ENCODE measurements at regions not wholly inside any gene's neighbourhood (a gene's known extent, or its start where the extent isn't known, plus 50 kb on each side); places are given as distances from the start of the nearest gene placed in this dataset.

DNA sequence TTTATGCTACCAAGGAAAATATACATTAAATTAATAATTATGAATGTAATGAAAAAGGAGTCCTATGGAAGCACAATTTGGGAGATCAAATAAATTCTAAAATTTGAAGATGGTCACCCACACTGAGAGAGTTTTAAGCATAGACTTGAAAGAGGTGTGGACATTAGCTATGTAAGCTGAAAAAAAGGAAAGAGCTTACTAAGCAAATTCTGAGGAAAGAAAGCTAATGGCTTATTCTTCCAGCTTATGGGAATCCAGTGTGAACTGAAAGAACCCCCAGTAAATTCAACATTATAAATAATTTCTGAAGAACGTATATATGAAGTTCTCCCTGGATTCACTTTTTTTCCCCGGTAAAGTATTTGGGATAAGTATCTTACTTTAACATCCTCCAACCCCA, 78.2 kb upstream of the GUCY1A1 start:
- TF ChIP-seq CTCF (IDR thresholded peaks at IDR 0.05) (no peak), EP300 (IDR thresholded peaks at IDR 0.05) (no peak), POLR2A (IDR thresholded peaks at IDR 0.05) (no peak), POLR2AphosphoS5 (IDR thresholded peaks at IDR 0.05) (no peak)

Measured in gastroesophageal sphincter (tissue), 3 donors.